ENCODE measurements at regions not wholly inside any gene's neighbourhood (a gene's known extent, or its start where the extent isn't known, plus 50 kb on each side); places are given as distances from the start of the nearest gene placed in this dataset.

GRCh38 chr15:70385052-70385451 is 287.3 kb upstream of the TLE3 start:
- H3K4me3 ChIP-seq (ENCODE audit: low read depth, poor library complexity, severe bottlenecking), result no peak overlapping the region
- 54 to 72% methylated on average over 5 to 6 of the region's 6 CpGs for WGBS, 2 donors

GRCh38 chr15:70383856-70384255 is 286.1 kb upstream of the TLE3 start:
- peak in 1 of 2 donors; percentile 60 for DNase-seq (ENCODE audit: low spot score in 2 of 2)
- 94 to 98% methylated on average over 8 of the region's 8 CpGs for WGBS, 2 donors
- no peak for TF ChIP-seq CTCF (IDR thresholded peaks at IDR 0.05)
- TF ChIP-seq POLR2A (IDR thresholded peaks at IDR 0.05), result no peak
- intact Hi-C loops (cut with DNase I; ENCODE audit: low total_unique reads), result no loop called here
- no peak overlapping the region for H3K4me3 ChIP-seq (ENCODE audit: low read depth, poor library complexity, severe bottlenecking)

More at GRCh38 chr15:70385052-70385451, 287.3 kb upstream of the TLE3 start:
- TF ChIP-seq POLR2A (IDR thresholded peaks at IDR 0.05) (no peak), CTCF (IDR thresholded peaks at IDR 0.05) (no peak)
- peak in 1 of 2 donors; percentile 74 for DNase-seq (ENCODE audit: low spot score in 2 of 2)
- intact Hi-C loops (cut with DNase I; ENCODE audit: low total_unique reads), result no loop called here

- 92 to 96% methylated on average over 14 of the region's 14 CpGs for WGBS, 2 donors
- peak in 1 of 2 donors; percentile 43 for DNase-seq (ENCODE audit: low spot score in 2 of 2)
- TF ChIP-seq POLR2A (IDR thresholded peaks at IDR 0.05) (no peak), CTCF (IDR thresholded peaks at IDR 0.05) (no peak)
- no peak overlapping the region for H3K4me3 ChIP-seq (ENCODE audit: low read depth, poor library complexity, severe bottlenecking)
- intact Hi-C loops (cut with DNase I; ENCODE audit: low total_unique reads), result no loop called here
These were observed 285.2 kb upstream of the TLE3 start for GRCh38 chr15:70382762-70383458.

GRCh38 chr15:70382009-70382749 is 284.5 kb upstream of the TLE3 start:
- WGBS, 2 donors, result 83 to 95% methylated on average over 7 of the region's 7 CpGs
- intact Hi-C loops (cut with DNase I; ENCODE audit: low total_unique reads), result no loop called here
- peak in 1 of 2 donors; percentile 59 for DNase-seq (ENCODE audit: low spot score in 2 of 2)
- no peak overlapping the region for H3K4me3 ChIP-seq (ENCODE audit: low read depth, poor library complexity, severe bottlenecking)
- TF ChIP-seq CTCF (IDR thresholded peaks at IDR 0.05), result no peak
- no peak for TF ChIP-seq POLR2A (IDR thresholded peaks at IDR 0.05)

GRCh38 chr15:70379938-70380883 is 282.5 kb upstream of the TLE3 start:
- intact Hi-C loops (cut with DNase I; ENCODE audit: low total_unique reads), result no loop called here
- no peak overlapping the region for H3K4me3 ChIP-seq (ENCODE audit: low read depth, poor library complexity, severe bottlenecking)
- 94% methylated on average over 9 of the region's 9 CpGs for WGBS, 2 donors
- DNase-seq (ENCODE audit: low spot score in 2 of 2), result peak in 1 of 2 donors; percentile 68
- TF ChIP-seq CTCF (IDR thresholded peaks at IDR 0.05) (no peak), POLR2A (IDR thresholded peaks at IDR 0.05) (no peak)
